ENCODE measurements at regions not wholly inside any gene's neighbourhood (a gene's known extent, or its start where the extent isn't known, plus 50 kb on each side); places are given as distances from the start of the nearest gene placed in this dataset.

GRCh38 chr10:36462194-36462593 is 663.2 kb upstream of the ANKRD30A start:
- TF ChIP-seq CTCF (conservative IDR thresholded peaks at IDR 0.05): no peak
- TF ChIP-seq ZFX (IDR thresholded peaks at IDR 0.05): no peak

Data from C4-2B (cell line).